CD14-positive monocyte (primary cell): ENCODE measurements at regions not wholly inside any gene's neighbourhood (a gene's known extent, or its start where the extent isn't known, plus 50 kb on each side); places are given as distances from the start of the nearest gene placed in this dataset.

Experiments used
- DNase-seq, 3 donors: peaks; one replicate each; pipeline ENCODE4 v3.0.0-alpha.2; 2011 to 2022
- H2AFZ ChIP-seq: 2 replicates; pipeline ENCODE4 v1.6.0; 2012; ENCODE audit warnings: mild to moderate bottlenecking, low read depth, low read length, inconsistent platforms; ENCODE audit not compliant: insufficient read depth, poor library complexity, severe bottlenecking
- H3K27ac ChIP-seq, 2 donors: 1 replicate in 1 of 2; 2 replicates in 1 of 2; pipeline ENCODE4 v1.5.1; 2012 to 2013; ENCODE audit warnings: low read length in 2 of 2, control low read depth in 1 of 2, inconsistent platforms in 1 of 2, low read depth in 1 of 2, mild to moderate bottlenecking in 1 of 2
- H3K27me3 ChIP-seq, 2 donors: one replicate each; pipeline versions ENCODE4 v1.6.0 to v1.6.1; 2011 to 2013; ENCODE audit warnings: low read length in 2 of 2; ENCODE audit not compliant: control insufficient read depth in 2 of 2, insufficient read depth in 2 of 2
- H3K36me3 ChIP-seq, 2 donors: replicated peaks in 1 of 2; 1 replicate in 1 of 2; 2 replicates in 1 of 2; pipeline versions ENCODE4 v1.5.1 to v1.6.1; 2012 to 2013; ENCODE audit warnings: low read length in 2 of 2, control low read depth in 1 of 2, inconsistent platforms in 1 of 2, mild to moderate bottlenecking in 1 of 2; ENCODE audit not compliant: insufficient read depth in 2 of 2, control insufficient read depth in 1 of 2
- H3K4me1 ChIP-seq, 2 donors: 1 replicate in 1 of 2; 2 replicates in 1 of 2; pipeline versions ENCODE4 v1.5.1 to v1.6.1; 2012 to 2013; ENCODE audit warnings: low read length in 2 of 2, control low read depth in 1 of 2, inconsistent platforms in 1 of 2, mild to moderate bottlenecking in 1 of 2, moderate library complexity in 1 of 2; ENCODE audit not compliant: insufficient read depth in 2 of 2, control insufficient read depth in 1 of 2
- H3K4me2 ChIP-seq: replicated peaks from 2 replicates; pipeline ENCODE3; 2012; ENCODE audit warnings: low read length, moderate library complexity, mild to moderate bottlenecking; ENCODE audit not compliant: poor library complexity, severe bottlenecking; ENCODE audit errors: extremely low read depth
- H3K4me3 ChIP-seq, 3 experiments: fragments of 200-600 bp in 1 of 3; sonication (generic) in 1 of 3; replicated peaks in 1 of 3; 1 replicate in 2 of 3; 2 replicates in 1 of 3; pipeline ENCODE4 v1.5.1; 2011 to 2013; ENCODE audit warnings: low read length in 3 of 3, mild to moderate bottlenecking in 3 of 3, control low read depth in 2 of 3, low read depth in 2 of 3, inconsistent platforms in 1 of 3, moderate library complexity in 1 of 3
- H3K79me2 ChIP-seq: 2 replicates; pipeline ENCODE4 v1.6.0; 2012; ENCODE audit warnings: mild to moderate bottlenecking, control low read depth, inconsistent platforms, low read length, moderate library complexity; ENCODE audit not compliant: insufficient read depth
- H3K9ac ChIP-seq: 2 replicates; pipeline ENCODE4 v1.6.0; 2017; ENCODE audit warnings: low read length, mild to moderate bottlenecking; ENCODE audit not compliant: insufficient read depth, poor library complexity, severe bottlenecking
- H3K9me3 ChIP-seq, 2 donors: replicated peaks in 1 of 2; 1 replicate in 1 of 2; 2 replicates in 1 of 2; pipeline versions ENCODE4 v1.5.1 to v1.6.1; 2012 to 2013; ENCODE audit warnings: low read length in 2 of 2, control low read depth in 1 of 2; ENCODE audit not compliant: control insufficient read depth in 1 of 2, insufficient read depth in 1 of 2
- H4K20me1 ChIP-seq: 2 replicates; pipeline ENCODE4 v1.6.0; 2012; ENCODE audit warnings: mild to moderate bottlenecking, low read length, control low read depth, moderate library complexity; ENCODE audit not compliant: insufficient read depth
- H3K27ac Mint-ChIP-seq, 7 donors: one replicate each; pipeline ENCODE4 v1.8.0; 2020; ENCODE audit warnings: mild to moderate bottlenecking in 7 of 7, mixed read lengths in 7 of 7, moderate library complexity in 6 of 7, inconsistent platforms in 2 of 7
- H3K27me3 Mint-ChIP-seq, 3 donors: one replicate each; pipeline ENCODE4 v1.8.0; 2021 to 2022; ENCODE audit warnings: low read depth in 3 of 3, mild to moderate bottlenecking in 3 of 3, mixed read lengths in 3 of 3, moderate library complexity in 3 of 3, inconsistent platforms in 1 of 3
- H3K36me3 Mint-ChIP-seq, 2 donors: one replicate each; pipeline ENCODE4 v1.8.0; 2020; ENCODE audit warnings: mixed read lengths in 2 of 2, inconsistent platforms in 1 of 2, mild to moderate bottlenecking in 1 of 2
- H3K4me1 Mint-ChIP-seq: one replicate; pipeline ENCODE4 v1.8.0; 2020; ENCODE audit warnings: mild to moderate bottlenecking, mixed read lengths
- H3K4me3 Mint-ChIP-seq, 2 donors: one replicate each; pipeline ENCODE4 v1.8.0; 2020; ENCODE audit warnings: mild to moderate bottlenecking in 2 of 2, mixed read lengths in 2 of 2, moderate library complexity in 1 of 2
- H3K9me3 Mint-ChIP-seq, 7 donors: one replicate each; pipeline ENCODE4 v1.8.0; 2020 to 2022; ENCODE audit warnings: mixed read lengths in 7 of 7, mild to moderate bottlenecking in 6 of 7, moderate library complexity in 6 of 7, inconsistent platforms in 2 of 7
- CTCF ChIP-seq: fragments of 200-600 bp; IDR thresholded peaks from one replicate; pipeline ENCODE4 v1.8.0; 2022; ENCODE audit warnings: antibody characterized with exemption, mild to moderate bottlenecking
- WGBS: methylation state at CpG from one replicate; pipeline ENCODE4 v1.1.5; 2013; ENCODE audit warnings: missing lambda C conversion rate; ENCODE audit not compliant: insufficient coverage; 5-methylcytosine and 5-hydroxymethylcytosine counted together
- intact Hi-C, 2 donors: fragments of 100-400 bp; cut with micrococcal nuclease; formaldehyde crosslinking; loops; one replicate each; pipeline versions ENCODE4 v1.15.0 to v1.15.1; 2023

- H4K20me1 ChIP-seq, result no peaks in the 10 kb centered on the region
- 67% methylated on average over 1 of the region's 1 CpG for WGBS
- no peaks in the 10 kb centered on the region for H3K27me3 ChIP-seq
- H3K4me3 ChIP-seq, result no peak overlapping the region
- no peaks in the 10 kb centered on the region for H3K9me3 ChIP-seq
- peaks cover 2 to 12% (median 10%) of the 10 kb centered on the region in 3 donors for H3K27me3 Mint-ChIP-seq
- no peak overlapping the region for H3K4me3 Mint-ChIP-seq
- H2AFZ ChIP-seq, result no peak overlapping the region
- no peaks in the 10 kb centered on the region for H3K36me3 ChIP-seq
- H3K9ac ChIP-seq, result no peak overlapping the region
- no peaks in the 10 kb centered on the region for H3K36me3 Mint-ChIP-seq
- H3K4me1 Mint-ChIP-seq, result no peaks in the 10 kb centered on the region
- H3K27ac ChIP-seq, result no peak overlapping the region
- H3K9me3 Mint-ChIP-seq, result peaks cover 0 to 6% (median 0%) of the 10 kb centered on the region in 7 donors
- H3K4me2 ChIP-seq, result no peak overlapping the region
- DNase-seq, result no peak
- H3K4me1 ChIP-seq, result no peaks in the 10 kb centered on the region
- no peak overlapping the region for H3K27ac Mint-ChIP-seq
- H3K79me2 ChIP-seq, result no peaks in the 10 kb centered on the region
- TF ChIP-seq CTCF, result no peak
- intact Hi-C loops, result no loop called here
These were observed 201.9 kb upstream of the MCTP2 start for GRCh38 chr15:94029495-94029894.

- intact Hi-C loops, result no loop called here
- WGBS, result no CpG with 5 or more reads among the region's 6 CpGs
- no peak overlapping the region for H3K4me2 ChIP-seq
- no peak overlapping the region for H3K4me3 ChIP-seq
- no peak overlapping the region for H3K27ac ChIP-seq
- no peaks in the 10 kb centered on the region for H3K79me2 ChIP-seq
- no peaks in the 10 kb centered on the region for H3K27me3 ChIP-seq
- Mint-ChIP-seq H3K27ac (no peak overlapping the region), H3K4me3 (no peak overlapping the region), H3K27me3 (peaks cover 2 to 12% (median 6%) of the 10 kb centered on the region in 3 donors), H3K4me1 (no peaks in the 10 kb centered on the region), H3K9me3 (peaks cover 0 to 3% (median 0%) of the 10 kb centered on the region in 7 donors), H3K36me3 (no peaks in the 10 kb centered on the region)
- H3K9me3 ChIP-seq, result no peaks in the 10 kb centered on the region
- H3K36me3 ChIP-seq, result no peaks in the 10 kb centered on the region
- H4K20me1 ChIP-seq, result no peaks in the 10 kb centered on the region
- no peak for TF ChIP-seq CTCF
- DNase-seq, result no peak
- no peak overlapping the region for H2AFZ ChIP-seq
- H3K9ac ChIP-seq, result no peak overlapping the region
- no peaks in the 10 kb centered on the region for H3K4me1 ChIP-seq
These were observed 202.6 kb upstream of the MCTP2 start for GRCh38 chr15:94028809-94029208.
